Peyer's patch (tissue), 4 donors: ENCODE measurements at regions not wholly inside any gene's neighbourhood (a gene's known extent, or its start where the extent isn't known, plus 50 kb on each side); places are given as distances from the start of the nearest gene placed in this dataset.

ENCODE experiments used
- CTCF ChIP-seq, 6 experiments: fragments of 450-650 bp in 4 of 6; fragments of 200-600 bp in 2 of 6; sonication (generic) in 1 of 6; IDR thresholded peaks; one replicate each; pipeline ENCODE4 v1.5.1; 2017 to 2019; ENCODE audit warnings: antibody characterized with exemption in 6 of 6, mild to moderate bottlenecking in 3 of 6, moderate library complexity in 1 of 6
- POLR2A ChIP-seq, 2 donors: fragments of 450-650 bp; IDR thresholded peaks; one replicate each; pipeline ENCODE4 v1.5.1; 2017; ENCODE audit warnings: antibody characterized with exemption in 2 of 2, mild to moderate bottlenecking in 2 of 2, moderate library complexity in 2 of 2

- no peak for TF ChIP-seq CTCF (IDR thresholded peaks at IDR 0.05)
- TF ChIP-seq POLR2A (IDR thresholded peaks at IDR 0.05), result no peak
Observed at GRCh38 chr4:136337216-136337615, 1195.1 kb downstream of the PCDH18 start.
